Osteoblast (primary cell): ENCODE measurements at regions not wholly inside any gene's neighbourhood (a gene's known extent, or its start where the extent isn't known, plus 50 kb on each side); places are given as distances from the start of the nearest gene placed in this dataset.

Experiments used
- DNase-seq: peaks from one replicate; pipeline ENCODE4 v3.0.0; 2011; ENCODE audit warnings: low spot score, mixed read lengths; ENCODE audit not compliant: insufficient read length; ENCODE audit errors: missing footprints
- H2AFZ ChIP-seq: 2 replicates; pipeline ENCODE4 v1.6.0; 2011; ENCODE audit warnings: mild to moderate bottlenecking, low read length
- H3K27ac ChIP-seq: 2 replicates; pipeline ENCODE4 v1.5.1; 2011; ENCODE audit warnings: mild to moderate bottlenecking, low read depth, low read length, moderate library complexity
- H3K27me3 ChIP-seq: 2 replicates; pipeline ENCODE4 v1.6.0; 2012; ENCODE audit warnings: mild to moderate bottlenecking, control low read depth, inconsistent platforms, low read length, moderate library complexity; ENCODE audit not compliant: insufficient read depth
- H3K36me3 ChIP-seq: 2 replicates; pipeline ENCODE4 v1.5.1; 2011; ENCODE audit warnings: mild to moderate bottlenecking, low read length, control low read depth, moderate library complexity; ENCODE audit not compliant: insufficient read depth
- H3K4me1 ChIP-seq: 2 replicates; pipeline ENCODE4 v1.5.1; 2011; ENCODE audit warnings: mild to moderate bottlenecking, low read length, control low read depth, moderate library complexity; ENCODE audit not compliant: insufficient read depth
- H3K4me2 ChIP-seq: 2 replicates; pipeline ENCODE4 v1.6.0; 2011; ENCODE audit warnings: mild to moderate bottlenecking, low read length; ENCODE audit not compliant: insufficient read depth
- H3K4me3 ChIP-seq: fragments of 200-600 bp; sonication (generic); 3 replicates; pipeline ENCODE4 v1.5.1; 2012; ENCODE audit warnings: mild to moderate bottlenecking, low read length, inconsistent platforms; ENCODE audit not compliant: insufficient read depth
- H3K79me2 ChIP-seq: 2 replicates; pipeline ENCODE4 v1.6.0; 2012; ENCODE audit warnings: mild to moderate bottlenecking, low read length, control low read depth, inconsistent platforms; ENCODE audit not compliant: insufficient read depth
- H3K9me3 ChIP-seq: 2 replicates; pipeline ENCODE4 v1.5.1; 2011; ENCODE audit warnings: low read depth, low read length, control low read depth
- H4K20me1 ChIP-seq: 2 replicates; pipeline ENCODE4 v1.6.0; 2012; ENCODE audit warnings: mild to moderate bottlenecking, low read length, control low read depth; ENCODE audit not compliant: insufficient read depth
- TF ChIP-seq, protein P1 (sequence below): IDR thresholded peaks from 2 replicates; pipeline ENCODE4 v1.5.1; 2011; ENCODE audit warnings: mild to moderate bottlenecking, low read depth, low read length, moderate library complexity; ENCODE audit errors: extremely low read depth

DNA sequence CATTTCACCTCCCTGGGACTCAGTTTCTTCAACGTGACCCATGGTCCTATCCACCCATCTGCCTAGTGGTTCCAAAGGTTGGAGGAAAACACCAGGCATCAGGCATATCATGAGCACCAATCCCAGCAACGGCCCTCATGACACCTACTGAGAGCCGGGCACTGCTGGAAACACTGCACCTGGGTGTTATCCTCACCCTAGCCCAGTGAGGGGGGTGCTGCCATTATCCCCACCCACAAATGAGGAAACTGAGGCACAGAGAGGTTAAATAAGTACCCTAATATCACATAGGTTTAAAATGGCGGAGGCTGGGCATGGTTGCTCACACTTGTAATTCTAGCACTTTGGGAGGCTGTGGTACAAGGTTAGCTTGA lies 206.9 kb downstream of the MATN1 start:
- DNase-seq = no peak
- Histone ChIP-seq H3K4me3 (no peak overlapping the region), H3K36me3 (no peaks in the 10 kb centered on the region), H3K4me2 (no peak overlapping the region), H3K27me3 (no peaks in the 10 kb centered on the region), H3K27ac (no peak overlapping the region), H3K79me2 (no peaks in the 10 kb centered on the region), H3K4me1 (peaks cover 11% of the 10 kb centered on the region), H3K9me3 (no peaks in the 10 kb centered on the region), H2AFZ (no peak overlapping the region), H4K20me1 (no peaks in the 10 kb centered on the region)
- TF ChIP-seq, protein P1, sequence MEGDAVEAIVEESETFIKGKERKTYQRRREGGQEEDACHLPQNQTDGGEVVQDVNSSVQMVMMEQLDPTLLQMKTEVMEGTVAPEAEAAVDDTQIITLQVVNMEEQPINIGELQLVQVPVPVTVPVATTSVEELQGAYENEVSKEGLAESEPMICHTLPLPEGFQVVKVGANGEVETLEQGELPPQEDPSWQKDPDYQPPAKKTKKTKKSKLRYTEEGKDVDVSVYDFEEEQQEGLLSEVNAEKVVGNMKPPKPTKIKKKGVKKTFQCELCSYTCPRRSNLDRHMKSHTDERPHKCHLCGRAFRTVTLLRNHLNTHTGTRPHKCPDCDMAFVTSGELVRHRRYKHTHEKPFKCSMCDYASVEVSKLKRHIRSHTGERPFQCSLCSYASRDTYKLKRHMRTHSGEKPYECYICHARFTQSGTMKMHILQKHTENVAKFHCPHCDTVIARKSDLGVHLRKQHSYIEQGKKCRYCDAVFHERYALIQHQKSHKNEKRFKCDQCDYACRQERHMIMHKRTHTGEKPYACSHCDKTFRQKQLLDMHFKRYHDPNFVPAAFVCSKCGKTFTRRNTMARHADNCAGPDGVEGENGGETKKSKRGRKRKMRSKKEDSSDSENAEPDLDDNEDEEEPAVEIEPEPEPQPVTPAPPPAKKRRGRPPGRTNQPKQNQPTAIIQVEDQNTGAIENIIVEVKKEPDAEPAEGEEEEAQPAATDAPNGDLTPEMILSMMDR = no peak

DNA sequence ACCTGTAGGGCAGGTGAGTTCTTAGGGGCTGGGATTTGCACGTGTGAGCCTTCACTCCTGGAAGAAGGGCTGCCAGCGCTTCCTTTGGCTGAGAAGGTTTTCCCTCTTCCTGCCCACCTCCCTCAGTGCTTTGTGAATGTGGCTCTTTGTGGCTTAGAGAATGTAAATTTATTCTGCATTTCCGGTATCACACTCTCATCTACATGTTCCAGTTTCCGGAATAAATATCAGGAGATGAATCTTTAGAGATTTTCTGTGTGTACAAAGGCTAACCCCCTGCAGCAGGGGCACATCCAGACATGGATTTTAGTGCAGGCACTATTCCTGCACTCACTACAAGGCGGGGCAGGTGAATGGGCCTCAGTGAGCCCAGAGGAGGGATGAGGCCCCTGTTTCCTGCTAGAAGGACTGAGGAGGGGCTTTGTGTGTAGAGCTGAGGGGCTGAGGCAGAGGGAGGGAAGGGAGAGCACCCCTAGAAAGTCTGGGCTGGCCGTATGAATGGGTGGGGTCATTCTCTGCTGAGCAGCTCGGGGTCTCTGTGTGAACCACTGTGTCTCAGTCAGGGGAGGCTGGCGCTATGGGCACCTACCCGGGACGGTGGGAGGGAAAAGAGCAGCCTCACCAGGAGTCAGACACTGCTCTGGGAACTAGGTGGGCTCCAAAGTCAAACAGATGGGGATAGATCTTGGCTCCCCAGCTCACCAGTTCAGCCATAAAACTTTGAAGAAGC lies 207.5 kb downstream of the MATN1 start:
- no peak for DNase-seq
- no peak overlapping the region for H3K27ac ChIP-seq
- H3K4me1 ChIP-seq = peaks cover 12% of the 10 kb centered on the region
- no peaks in the 10 kb centered on the region for H4K20me1 ChIP-seq
- TF ChIP-seq, protein P1 = no peak
- H2AFZ ChIP-seq = no peak overlapping the region
- no peaks in the 10 kb centered on the region for H3K36me3 ChIP-seq
- no peaks in the 10 kb centered on the region for H3K9me3 ChIP-seq
- H3K4me3 ChIP-seq = no peak overlapping the region
- H3K79me2 ChIP-seq = no peaks in the 10 kb centered on the region
- no peaks in the 10 kb centered on the region for H3K27me3 ChIP-seq
- H3K4me2 ChIP-seq = no peak overlapping the region

DNA sequence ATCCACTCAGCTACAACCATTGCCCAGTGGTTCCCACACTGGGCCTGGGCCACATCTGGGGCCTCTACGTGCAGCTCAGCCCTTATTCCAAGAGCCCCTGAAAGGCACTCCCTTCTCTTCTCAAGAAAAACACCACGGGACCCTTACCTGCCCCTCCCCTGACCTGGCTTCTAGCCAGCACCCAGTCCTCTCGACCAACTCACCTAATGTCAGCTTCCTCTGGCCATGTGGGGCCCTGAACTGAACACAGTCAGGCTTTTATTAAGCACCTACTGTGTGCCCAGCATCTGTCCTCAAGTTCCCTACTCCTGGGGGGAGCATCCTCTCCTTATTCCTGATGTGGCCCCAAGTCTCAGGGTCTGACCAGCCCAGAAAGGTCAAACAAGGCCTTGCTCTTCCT lies 208.4 kb downstream of the MATN1 start:
- Histone ChIP-seq H3K4me3 (no peak overlapping the region), H3K27ac (no peak overlapping the region), H3K27me3 (no peaks in the 10 kb centered on the region), H3K9me3 (no peaks in the 10 kb centered on the region), H3K4me2 (no peak overlapping the region), H3K36me3 (no peaks in the 10 kb centered on the region), H3K4me1 (peaks cover 12% of the 10 kb centered on the region), H3K79me2 (no peaks in the 10 kb centered on the region), H2AFZ (no peak overlapping the region), H4K20me1 (no peaks in the 10 kb centered on the region)
- DNase-seq = no peak
- TF ChIP-seq, protein P1 = no peak

DNA sequence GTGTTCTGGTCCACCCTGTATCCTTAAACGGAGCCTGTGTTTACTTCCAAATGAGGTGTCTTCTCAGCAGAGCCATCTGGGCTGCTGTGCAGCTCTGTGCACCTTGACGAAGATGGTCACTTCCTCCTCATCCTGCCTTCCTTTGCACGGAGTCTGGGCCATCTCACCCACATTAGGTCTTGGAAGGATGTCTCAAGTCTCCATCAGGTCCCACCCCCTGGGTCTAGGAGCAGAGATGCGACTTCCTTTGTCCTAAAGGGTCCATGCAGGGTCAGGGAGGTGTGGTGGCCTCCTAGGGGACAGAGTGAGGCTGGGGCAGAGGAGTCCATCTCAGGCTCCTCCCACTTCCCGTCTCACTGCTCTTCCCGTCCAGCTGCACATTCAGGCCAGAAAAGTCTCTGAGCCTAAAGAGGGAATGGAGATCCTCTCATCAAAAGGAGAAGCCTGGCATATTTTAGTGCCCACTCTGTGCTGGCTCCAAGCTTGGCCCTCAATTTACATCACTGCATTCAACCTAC lies 209.2 kb downstream of the MATN1 start:
- H3K4me1 ChIP-seq = peaks cover 12% of the 10 kb centered on the region
- no peak overlapping the region for H2AFZ ChIP-seq
- no peaks in the 10 kb centered on the region for H3K9me3 ChIP-seq
- H3K36me3 ChIP-seq = no peaks in the 10 kb centered on the region
- H3K27me3 ChIP-seq = peaks cover 1% of the 10 kb centered on the region
- H3K27ac ChIP-seq = no peak overlapping the region
- no peaks in the 10 kb centered on the region for H4K20me1 ChIP-seq
- TF ChIP-seq, protein P1 = no peak
- H3K4me2 ChIP-seq = no peak overlapping the region
- DNase-seq = no peak
- H3K4me3 ChIP-seq = no peak overlapping the region
- H3K79me2 ChIP-seq = no peaks in the 10 kb centered on the region
